ENCODE measurements at regions not wholly inside any gene's neighbourhood (a gene's known extent, or its start where the extent isn't known, plus 50 kb on each side); places are given as distances from the start of the nearest gene placed in this dataset.

DNA sequence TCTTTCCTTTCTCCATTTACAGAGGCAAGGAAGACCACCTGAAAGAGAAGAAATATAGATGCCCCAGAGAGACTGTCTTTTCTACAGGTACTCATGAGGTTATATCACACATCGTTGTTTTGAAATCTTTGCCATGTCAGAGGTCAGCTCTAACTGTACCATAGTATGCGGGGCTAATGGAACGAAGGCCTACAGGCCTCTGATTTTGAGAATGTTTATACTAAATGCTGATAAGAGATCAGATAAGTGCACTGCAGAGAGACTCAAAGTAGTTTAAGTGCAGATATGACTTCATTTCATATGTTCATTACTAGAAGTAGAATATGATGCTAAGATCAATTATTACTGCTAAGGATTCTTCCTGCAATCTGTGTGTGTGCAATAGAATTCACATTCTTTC, 1005.0 kb downstream of the GALC start:
- in situ Hi-C loops (cut with MboI), result no loop called here
- POLR2A ChIA-PET, result interaction anchor here (0.6 kb wide), 1 partner anchor 8 kb away, joined by 3 read pairs; no protein-coding TSS in a partner anchor
- BruUV-seq (replicated peaks), result no TSS peak

DNA sequence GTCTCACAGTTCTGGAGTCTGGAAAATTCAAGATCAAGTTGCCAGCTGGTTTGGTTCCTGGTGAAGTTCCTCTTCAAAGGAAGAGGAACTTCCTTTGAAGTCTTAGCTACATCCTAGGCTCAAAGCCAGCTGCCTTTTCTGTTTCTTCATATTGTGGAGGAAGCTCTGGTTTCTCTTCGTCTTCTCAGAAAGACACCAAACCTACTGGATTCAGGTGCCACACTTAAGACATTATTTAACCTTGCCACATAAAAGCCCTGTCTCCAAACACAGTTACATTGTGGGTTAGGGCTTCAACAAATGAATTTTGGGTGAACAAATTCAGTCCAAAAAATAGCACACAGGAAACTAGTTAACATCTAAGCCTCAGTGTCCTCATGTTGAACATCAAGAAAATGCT, 1019.8 kb downstream of the GALC start:
- Histone ChIP-seq H3K79me2 (ENCODE audit: control insufficient read depth, insufficient read depth, low read length) (no peaks in the 10 kb centered on the region), H3K4me2 (ENCODE audit: control insufficient read depth, insufficient read depth) (no peak overlapping the region), H3K27ac (ENCODE audit: control insufficient read depth, insufficient read depth) (no peak overlapping the region), H4K20me1 (ENCODE audit: control insufficient read depth, insufficient read depth) (no peaks in the 10 kb centered on the region), H3K4me1 (ENCODE audit: control insufficient read depth, insufficient read depth, low read length) (no peaks in the 10 kb centered on the region), H3K27me3 (replicated peaks in 1 of 2; ENCODE audit: control insufficient read depth in 2 of 2, insufficient read depth in 2 of 2, low read length in 1 of 2) (no peaks in the 10 kb centered on the region), H3K9ac (ENCODE audit: control insufficient read depth, insufficient read depth, low read length) (no peak overlapping the region), H3K4me3 (no peak overlapping the region), H3K9me3 (replicated peaks; ENCODE audit: control insufficient read depth, insufficient read depth, low read length) (no peaks in the 10 kb centered on the region), H2AFZ (ENCODE audit: control insufficient read depth, low read depth, low read length) (no peak overlapping the region), H3K36me3 (ENCODE audit: control insufficient read depth in 2 of 2, insufficient read depth in 2 of 2, low read length in 1 of 2) (no peaks in the 10 kb centered on the region)
- ChIA-PET RAD21 (ENCODE audit: unreplicated experiment) (no interaction called here), CTCF (no interaction called here), SMC1A (ENCODE audit: uncharacterized antibody, unreplicated experiment) (no interaction called here), POLR2A (no interaction called here)
- FAIRE-seq (no peak), DNase-seq (ENCODE audit: low read depth, low spot score) (no peak), ATAC-seq (no peak)
- BruUV-seq (replicated peaks), result no TSS peak
- intact Hi-C loops (cut with micrococcal nuclease; ENCODE audit: unreplicated experiment) (no loop called here), in situ Hi-C loops (cut with MboI) (no loop called here)
- 0% methylated on average over 1 of the region's 1 CpG for WGBS (ENCODE audit: insufficient coverage, insufficient replicate concordance, low lambda C conversion rate, missing lambda C conversion rate)
- TF ChIP-seq NRF1 (conservative IDR thresholded peaks at IDR 0.05; ENCODE audit: low read depth, low read length), result no peak
- TF ChIP-seq CHD4 (IDR thresholded peaks at IDR 0.05), result no peak
- TF ChIP-seq TARDBP (IDR thresholded peaks at IDR 0.05; ENCODE audit: borderline replicate concordance), result no peak
- TF ChIP-seq, protein P1, sequence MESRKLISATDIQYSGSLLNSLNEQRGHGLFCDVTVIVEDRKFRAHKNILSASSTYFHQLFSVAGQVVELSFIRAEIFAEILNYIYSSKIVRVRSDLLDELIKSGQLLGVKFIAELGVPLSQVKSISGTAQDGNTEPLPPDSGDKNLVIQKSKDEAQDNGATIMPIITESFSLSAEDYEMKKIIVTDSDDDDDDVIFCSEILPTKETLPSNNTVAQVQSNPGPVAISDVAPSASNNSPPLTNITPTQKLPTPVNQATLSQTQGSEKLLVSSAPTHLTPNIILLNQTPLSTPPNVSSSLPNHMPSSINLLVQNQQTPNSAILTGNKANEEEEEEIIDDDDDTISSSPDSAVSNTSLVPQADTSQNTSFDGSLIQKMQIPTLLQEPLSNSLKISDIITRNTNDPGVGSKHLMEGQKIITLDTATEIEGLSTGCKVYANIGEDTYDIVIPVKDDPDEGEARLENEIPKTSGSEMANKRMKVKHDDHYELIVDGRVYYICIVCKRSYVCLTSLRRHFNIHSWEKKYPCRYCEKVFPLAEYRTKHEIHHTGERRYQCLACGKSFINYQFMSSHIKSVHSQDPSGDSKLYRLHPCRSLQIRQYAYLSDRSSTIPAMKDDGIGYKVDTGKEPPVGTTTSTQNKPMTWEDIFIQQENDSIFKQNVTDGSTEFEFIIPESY (IDR thresholded peaks at IDR 0.05), result no peak
- TF ChIP-seq HDGF (IDR thresholded peaks at IDR 0.05), result no peak
- no peak for TF ChIP-seq ZNF217 (IDR thresholded peaks at IDR 0.05)
- TF ChIP-seq SREBF1 (IDR thresholded peaks at IDR 0.05; ENCODE audit: low read length), result no peak
- TF ChIP-seq IKZF2 (IDR thresholded peaks at IDR 0.05), result no peak
- TF ChIP-seq, protein P2, sequence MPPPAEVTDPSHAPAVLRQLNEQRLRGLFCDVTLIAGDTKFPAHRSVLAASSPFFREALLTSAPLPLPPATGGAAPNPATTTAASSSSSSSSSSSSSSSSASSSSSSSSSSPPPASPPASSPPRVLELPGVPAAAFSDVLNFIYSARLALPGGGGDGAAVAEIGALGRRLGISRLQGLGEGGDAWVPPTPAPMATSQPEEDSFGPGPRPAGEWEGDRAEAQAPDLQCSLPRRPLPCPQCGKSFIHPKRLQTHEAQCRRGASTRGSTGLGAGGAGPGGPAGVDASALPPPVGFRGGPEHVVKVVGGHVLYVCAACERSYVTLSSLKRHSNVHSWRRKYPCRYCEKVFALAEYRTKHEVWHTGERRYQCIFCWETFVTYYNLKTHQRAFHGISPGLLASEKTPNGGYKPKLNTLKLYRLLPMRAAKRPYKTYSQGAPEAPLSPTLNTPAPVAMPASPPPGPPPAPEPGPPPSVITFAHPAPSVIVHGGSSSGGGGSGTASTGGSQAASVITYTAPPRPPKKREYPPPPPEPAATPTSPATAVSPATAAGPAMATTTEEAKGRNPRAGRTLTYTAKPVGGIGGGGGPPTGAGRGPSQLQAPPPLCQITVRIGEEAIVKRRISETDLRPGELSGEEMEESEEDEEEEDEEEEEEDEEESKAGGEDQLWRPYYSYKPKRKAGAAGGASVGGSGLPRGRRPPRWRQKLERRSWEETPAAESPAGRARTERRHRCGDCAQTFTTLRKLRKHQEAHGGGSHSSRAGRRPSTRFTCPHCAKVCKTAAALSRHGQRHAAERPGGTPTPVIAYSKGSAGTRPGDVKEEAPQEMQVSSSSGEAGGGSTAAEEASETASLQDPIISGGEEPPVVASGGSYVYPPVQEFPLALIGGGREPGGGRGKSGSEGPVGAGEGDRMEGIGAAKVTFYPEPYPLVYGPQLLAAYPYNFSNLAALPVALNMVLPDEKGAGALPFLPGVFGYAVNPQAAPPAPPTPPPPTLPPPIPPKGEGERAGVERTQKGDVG (CRISPR knock-in tag; IDR thresholded peaks at IDR 0.05), result no peak
- TF ChIP-seq CBX5 (IDR thresholded peaks at IDR 0.05; ENCODE audit: low read depth), result no peak
- TF ChIP-seq NFYB (IDR thresholded peaks at IDR 0.05; ENCODE audit: insufficient read depth, low read depth, low read length), result no peak
- no peak for TF ChIP-seq POLR2A (IDR thresholded peaks at IDR 0.05; ENCODE audit: low read depth, low read length)
- TF ChIP-seq RAD21 (IDR thresholded peaks at IDR 0.05; ENCODE audit: insufficient read depth, low read depth, low read length), result no peak
- TF ChIP-seq TAF1 (IDR thresholded peaks at IDR 0.05; ENCODE audit: borderline replicate concordance, low read depth, low read length), result no peak

More for the DNA sequence above, 1005.0 kb downstream of the GALC start:
- Histone ChIP-seq H3K4me3 (no peak overlapping the region), H3K79me2 (ENCODE audit: control insufficient read depth, insufficient read depth, low read length) (no peaks in the 10 kb centered on the region), H3K4me1 (ENCODE audit: control insufficient read depth, insufficient read depth, low read length) (no peaks in the 10 kb centered on the region), H2AFZ (ENCODE audit: control insufficient read depth, low read depth, low read length) (no peak overlapping the region), H3K9me3 (replicated peaks; ENCODE audit: control insufficient read depth, insufficient read depth, low read length) (no peaks in the 10 kb centered on the region), H3K4me2 (ENCODE audit: control insufficient read depth, insufficient read depth) (no peak overlapping the region), H3K27me3 (replicated peaks in 1 of 2; ENCODE audit: control insufficient read depth in 2 of 2, insufficient read depth in 2 of 2, low read length in 1 of 2) (no peaks in the 10 kb centered on the region), H3K27ac (ENCODE audit: control insufficient read depth, insufficient read depth) (no peak overlapping the region), H3K9ac (ENCODE audit: control insufficient read depth, insufficient read depth, low read length) (no peak overlapping the region), H4K20me1 (ENCODE audit: control insufficient read depth, insufficient read depth) (no peaks in the 10 kb centered on the region), H3K36me3 (ENCODE audit: control insufficient read depth in 2 of 2, insufficient read depth in 2 of 2, low read length in 1 of 2) (no peaks in the 10 kb centered on the region)
- CTCF ChIA-PET, result interaction anchor here (0.6 kb wide), 1 partner anchor 1926 kb away, joined by 3 read pairs; no protein-coding TSS in a partner anchor
- RAD21 ChIA-PET (ENCODE audit: unreplicated experiment), result no interaction called here
- intact Hi-C loops (cut with micrococcal nuclease; ENCODE audit: unreplicated experiment), result no loop called here
- TF ChIP-seq MEF2B (IDR thresholded peaks at IDR 0.05; ENCODE audit: partially characterized antibody, poor library complexity, severe bottlenecking), result no peak
- TF ChIP-seq SMC3 (IDR thresholded peaks at IDR 0.05; ENCODE audit: borderline replicate concordance, low read length), result no peak
- no peak for TF ChIP-seq RBBP5 (conservative IDR thresholded peaks at IDR 0.05)
- no peak for TF ChIP-seq ZNF384 (IDR thresholded peaks at IDR 0.05; ENCODE audit: borderline replicate concordance, low read depth, low read length)
- TF ChIP-seq FOXM1 (IDR thresholded peaks at IDR 0.05; ENCODE audit: low read depth, low read length), result no peak
- DNase-seq (ENCODE audit: low read depth, low spot score) (no peak), FAIRE-seq (no peak), ATAC-seq (no peak)
- SMC1A ChIA-PET (ENCODE audit: uncharacterized antibody, unreplicated experiment), result no interaction called here
- 20% methylated on average over 3 of the region's 3 CpGs for WGBS (ENCODE audit: insufficient coverage, insufficient replicate concordance, low lambda C conversion rate, missing lambda C conversion rate)
